ENCODE measurements at regions not wholly inside any gene's neighbourhood (a gene's known extent, or its start where the extent isn't known, plus 50 kb on each side); places are given as distances from the start of the nearest gene placed in this dataset.

GRCh38 chr11:25890626-25891260 is 441.2 kb upstream of the ANO3 start:
- DNase-seq (ENCODE audit: low read depth in 1 of 2, low spot score in 1 of 2) = no peak
- Histone ChIP-seq H3K27ac (replicated peaks) (no peak overlapping the region), H3K4me3 (replicated peaks; ENCODE audit: insufficient read depth, low read length) (no peak overlapping the region), H3K27me3 (ENCODE audit: insufficient read depth, poor library complexity, severe bottlenecking) (no peaks in the 10 kb centered on the region)
- no peak for TF ChIP-seq POLR2AphosphoS5 (IDR thresholded peaks at IDR 0.05; ENCODE audit: low read depth)
- TF ChIP-seq, protein P1, sequence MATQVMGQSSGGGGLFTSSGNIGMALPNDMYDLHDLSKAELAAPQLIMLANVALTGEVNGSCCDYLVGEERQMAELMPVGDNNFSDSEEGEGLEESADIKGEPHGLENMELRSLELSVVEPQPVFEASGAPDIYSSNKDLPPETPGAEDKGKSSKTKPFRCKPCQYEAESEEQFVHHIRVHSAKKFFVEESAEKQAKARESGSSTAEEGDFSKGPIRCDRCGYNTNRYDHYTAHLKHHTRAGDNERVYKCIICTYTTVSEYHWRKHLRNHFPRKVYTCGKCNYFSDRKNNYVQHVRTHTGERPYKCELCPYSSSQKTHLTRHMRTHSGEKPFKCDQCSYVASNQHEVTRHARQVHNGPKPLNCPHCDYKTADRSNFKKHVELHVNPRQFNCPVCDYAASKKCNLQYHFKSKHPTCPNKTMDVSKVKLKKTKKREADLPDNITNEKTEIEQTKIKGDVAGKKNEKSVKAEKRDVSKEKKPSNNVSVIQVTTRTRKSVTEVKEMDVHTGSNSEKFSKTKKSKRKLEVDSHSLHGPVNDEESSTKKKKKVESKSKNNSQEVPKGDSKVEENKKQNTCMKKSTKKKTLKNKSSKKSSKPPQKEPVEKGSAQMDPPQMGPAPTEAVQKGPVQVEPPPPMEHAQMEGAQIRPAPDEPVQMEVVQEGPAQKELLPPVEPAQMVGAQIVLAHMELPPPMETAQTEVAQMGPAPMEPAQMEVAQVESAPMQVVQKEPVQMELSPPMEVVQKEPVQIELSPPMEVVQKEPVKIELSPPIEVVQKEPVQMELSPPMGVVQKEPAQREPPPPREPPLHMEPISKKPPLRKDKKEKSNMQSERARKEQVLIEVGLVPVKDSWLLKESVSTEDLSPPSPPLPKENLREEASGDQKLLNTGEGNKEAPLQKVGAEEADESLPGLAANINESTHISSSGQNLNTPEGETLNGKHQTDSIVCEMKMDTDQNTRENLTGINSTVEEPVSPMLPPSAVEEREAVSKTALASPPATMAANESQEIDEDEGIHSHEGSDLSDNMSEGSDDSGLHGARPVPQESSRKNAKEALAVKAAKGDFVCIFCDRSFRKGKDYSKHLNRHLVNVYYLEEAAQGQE (IDR thresholded peaks at IDR 0.05; ENCODE audit: insufficient replicate concordance, low read depth) = no peak
- TF ChIP-seq SPI1 (IDR thresholded peaks at IDR 0.05; ENCODE audit: borderline replicate concordance, low read depth) = no peak
- no peak for TF ChIP-seq CTCF (IDR thresholded peaks at IDR 0.05; ENCODE audit: insufficient read depth, low read length)
- TF ChIP-seq GABPA (IDR thresholded peaks at IDR 0.05; ENCODE audit: low read depth) = no peak

DNA sequence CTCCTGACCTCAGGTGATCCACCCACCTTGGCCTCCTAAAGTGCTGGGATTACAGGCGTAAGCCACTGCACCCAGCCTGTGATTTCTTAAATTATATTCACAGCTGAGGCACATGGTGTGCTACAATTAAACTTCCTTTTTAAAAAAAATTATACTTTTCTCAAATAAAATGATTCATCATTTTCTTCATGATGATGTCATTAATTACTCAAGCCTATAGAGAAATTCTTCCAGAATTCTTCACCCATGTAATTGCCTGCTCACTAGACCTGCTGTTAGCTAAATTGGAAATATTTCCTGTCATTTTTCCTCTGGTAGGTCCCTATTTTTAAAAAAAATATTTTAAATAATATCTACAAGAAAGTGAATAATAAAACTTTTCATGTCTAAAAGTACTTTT is 440.0 kb upstream of the ANO3 start:
- TF ChIP-seq SPI1 (IDR thresholded peaks at IDR 0.05; ENCODE audit: borderline replicate concordance, low read depth) (no peak), GABPA (IDR thresholded peaks at IDR 0.05; ENCODE audit: low read depth) (no peak), POLR2AphosphoS5 (IDR thresholded peaks at IDR 0.05; ENCODE audit: low read depth) (no peak), CTCF (IDR thresholded peaks at IDR 0.05; ENCODE audit: insufficient read depth, low read length) (no peak)
- TF ChIP-seq, protein P1 (IDR thresholded peaks at IDR 0.05; ENCODE audit: insufficient replicate concordance, low read depth) = no peak
- Histone ChIP-seq H3K27me3 (ENCODE audit: insufficient read depth, poor library complexity, severe bottlenecking) (no peaks in the 10 kb centered on the region), H3K27ac (replicated peaks) (no peak overlapping the region), H3K4me3 (replicated peaks; ENCODE audit: insufficient read depth, low read length) (no peak overlapping the region)
- DNase-seq (ENCODE audit: low read depth in 1 of 2, low spot score in 1 of 2) = no peak

GRCh38 chr11:25899617-25900160 is 432.2 kb upstream of the ANO3 start:
- H3K4me3 ChIP-seq (replicated peaks; ENCODE audit: insufficient read depth, low read length) = no peak overlapping the region
- no peak for DNase-seq (ENCODE audit: low read depth in 1 of 2, low spot score in 1 of 2)
- no peak overlapping the region for H3K27ac ChIP-seq (replicated peaks)
- H3K27me3 ChIP-seq (ENCODE audit: insufficient read depth, poor library complexity, severe bottlenecking) = no peaks in the 10 kb centered on the region
- TF ChIP-seq GABPA (IDR thresholded peaks at IDR 0.05; ENCODE audit: low read depth) (no peak), CTCF (IDR thresholded peaks at IDR 0.05; ENCODE audit: insufficient read depth, low read length) (no peak), POLR2AphosphoS5 (IDR thresholded peaks at IDR 0.05; ENCODE audit: low read depth) (no peak), SPI1 (IDR thresholded peaks at IDR 0.05; ENCODE audit: borderline replicate concordance, low read depth) (no peak)
- TF ChIP-seq, protein P1 (IDR thresholded peaks at IDR 0.05; ENCODE audit: insufficient replicate concordance, low read depth) = no peak
